Osteocyte (in vitro differentiated cells): ENCODE measurements at regions not wholly inside any gene's neighbourhood (a gene's known extent, or its start where the extent isn't known, plus 50 kb on each side); places are given as distances from the start of the nearest gene placed in this dataset.

Experiments used
- DNase-seq: peaks from one replicate; pipeline ENCODE4 v3.0.0; 2021; ENCODE audit warnings: mixed read lengths; ENCODE audit not compliant: unreplicated experiment; ENCODE audit errors: extremely low spot score
- H3K27ac Mint-ChIP-seq: one replicate; pipeline ENCODE4 v1.8.0; 2021; ENCODE audit warnings: mild to moderate bottlenecking, mixed read lengths; ENCODE audit not compliant: unreplicated experiment
- H3K27me3 Mint-ChIP-seq: one replicate; pipeline ENCODE4 v1.8.0; 2021; ENCODE audit warnings: mixed read lengths; ENCODE audit not compliant: unreplicated experiment
- H3K36me3 Mint-ChIP-seq: one replicate; pipeline ENCODE4 v1.8.0; 2021; ENCODE audit warnings: mixed read lengths; ENCODE audit not compliant: unreplicated experiment
- H3K4me1 Mint-ChIP-seq: one replicate; pipeline ENCODE4 v1.8.0; 2021; ENCODE audit warnings: mixed read lengths; ENCODE audit not compliant: unreplicated experiment
- H3K4me3 Mint-ChIP-seq: one replicate; pipeline ENCODE4 v1.8.0; 2021; ENCODE audit warnings: mild to moderate bottlenecking, moderate library complexity, mixed read lengths; ENCODE audit not compliant: unreplicated experiment
- H3K9me3 Mint-ChIP-seq: one replicate; pipeline ENCODE4 v1.8.0; 2021; ENCODE audit warnings: mixed read lengths; ENCODE audit not compliant: unreplicated experiment
- TF ChIP-seq, protein P1 (sequence below): fragments of 200-600 bp; sonication (generic); IDR thresholded peaks from 2 replicates; pipeline ENCODE4 v1.5.0; 2021; ENCODE audit warnings: antibody characterized with exemption, mild to moderate bottlenecking, moderate library complexity

DNA sequence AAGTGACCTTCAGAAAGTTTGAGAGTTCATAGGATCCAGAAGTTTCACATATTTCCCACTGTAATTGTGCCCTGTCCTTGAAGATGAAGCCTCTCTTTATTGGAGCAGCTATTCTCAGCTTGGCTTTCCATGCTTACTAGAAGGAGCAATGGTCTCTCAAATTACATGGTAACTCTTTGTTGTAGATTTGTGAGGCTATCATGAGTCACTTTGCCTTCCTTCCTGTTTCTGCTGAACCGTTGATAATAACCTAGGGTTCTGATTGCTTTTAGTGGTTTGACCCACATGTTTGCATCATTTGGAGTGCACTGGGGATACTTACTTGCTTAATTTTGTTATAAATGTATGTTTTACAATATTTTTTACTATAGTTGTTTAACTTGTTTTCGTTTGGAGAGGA is 772.9 kb upstream of the SLITRK6 start:
- Mint-ChIP-seq H3K4me3 (no peak overlapping the region), H3K36me3 (no peaks in the 10 kb centered on the region), H3K4me1 (no peaks in the 10 kb centered on the region), H3K27me3 (no peaks in the 10 kb centered on the region), H3K9me3 (no peaks in the 10 kb centered on the region), H3K27ac (no peak overlapping the region)
- DNase-seq: no peak
- TF ChIP-seq, protein P1, sequence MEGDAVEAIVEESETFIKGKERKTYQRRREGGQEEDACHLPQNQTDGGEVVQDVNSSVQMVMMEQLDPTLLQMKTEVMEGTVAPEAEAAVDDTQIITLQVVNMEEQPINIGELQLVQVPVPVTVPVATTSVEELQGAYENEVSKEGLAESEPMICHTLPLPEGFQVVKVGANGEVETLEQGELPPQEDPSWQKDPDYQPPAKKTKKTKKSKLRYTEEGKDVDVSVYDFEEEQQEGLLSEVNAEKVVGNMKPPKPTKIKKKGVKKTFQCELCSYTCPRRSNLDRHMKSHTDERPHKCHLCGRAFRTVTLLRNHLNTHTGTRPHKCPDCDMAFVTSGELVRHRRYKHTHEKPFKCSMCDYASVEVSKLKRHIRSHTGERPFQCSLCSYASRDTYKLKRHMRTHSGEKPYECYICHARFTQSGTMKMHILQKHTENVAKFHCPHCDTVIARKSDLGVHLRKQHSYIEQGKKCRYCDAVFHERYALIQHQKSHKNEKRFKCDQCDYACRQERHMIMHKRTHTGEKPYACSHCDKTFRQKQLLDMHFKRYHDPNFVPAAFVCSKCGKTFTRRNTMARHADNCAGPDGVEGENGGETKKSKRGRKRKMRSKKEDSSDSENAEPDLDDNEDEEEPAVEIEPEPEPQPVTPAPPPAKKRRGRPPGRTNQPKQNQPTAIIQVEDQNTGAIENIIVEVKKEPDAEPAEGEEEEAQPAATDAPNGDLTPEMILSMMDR: no peak

- Mint-ChIP-seq H3K27me3 (no peaks in the 10 kb centered on the region), H3K27ac (no peak overlapping the region), H3K9me3 (no peaks in the 10 kb centered on the region), H3K4me3 (no peak overlapping the region), H3K4me1 (no peaks in the 10 kb centered on the region), H3K36me3 (no peaks in the 10 kb centered on the region)
- TF ChIP-seq, protein P1: no peak
- no peak for DNase-seq
Measured at GRCh38 chr13:86579662-86580061, 780.4 kb upstream of the SLITRK6 start.

DNA sequence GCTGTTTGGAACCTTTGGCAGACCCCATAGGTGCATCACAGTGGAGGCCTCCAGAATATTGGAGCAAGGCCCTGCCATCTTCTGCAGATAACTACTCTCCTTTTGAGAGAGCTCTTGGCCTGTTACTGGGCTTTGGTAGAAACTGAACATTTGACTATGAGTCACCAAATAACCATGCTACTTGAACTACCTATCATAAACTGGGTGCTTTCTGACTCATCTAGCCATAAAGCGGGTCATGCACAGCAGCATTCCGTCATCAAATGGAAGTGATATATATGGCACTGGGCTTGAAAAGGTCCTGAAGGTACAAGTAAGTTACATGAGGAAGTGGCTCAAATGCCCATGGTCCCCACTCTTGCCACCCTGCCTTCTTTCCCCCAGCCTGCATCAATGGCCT is 782.5 kb upstream of the SLITRK6 start:
- Mint-ChIP-seq H3K27me3 (no peaks in the 10 kb centered on the region), H3K4me3 (no peak overlapping the region), H3K27ac (no peak overlapping the region), H3K36me3 (no peaks in the 10 kb centered on the region), H3K9me3 (no peaks in the 10 kb centered on the region), H3K4me1 (peaks cover 2% of the 10 kb centered on the region)
- TF ChIP-seq, protein P1: no peak
- no peak for DNase-seq

- Mint-ChIP-seq H3K9me3 (no peaks in the 10 kb centered on the region), H3K27ac (no peak overlapping the region), H3K27me3 (no peaks in the 10 kb centered on the region), H3K4me3 (no peak overlapping the region), H3K4me1 (peaks cover 2% of the 10 kb centered on the region), H3K36me3 (no peaks in the 10 kb centered on the region)
- DNase-seq: no peak
- TF ChIP-seq, protein P1: no peak
Measured at GRCh38 chr13:86584301-86584700, 785.1 kb upstream of the SLITRK6 start.

GRCh38 chr13:86585835-86586234 is 786.6 kb upstream of the SLITRK6 start:
- Mint-ChIP-seq H3K27ac (no peak overlapping the region), H3K36me3 (no peaks in the 10 kb centered on the region), H3K4me3 (no peak overlapping the region), H3K9me3 (no peaks in the 10 kb centered on the region), H3K27me3 (no peaks in the 10 kb centered on the region), H3K4me1 (peaks cover 2% of the 10 kb centered on the region)
- TF ChIP-seq, protein P1: no peak
- no peak for DNase-seq
